CD14-positive monocyte (primary cell): ENCODE measurements at regions not wholly inside any gene's neighbourhood (a gene's known extent, or its start where the extent isn't known, plus 50 kb on each side); places are given as distances from the start of the nearest gene placed in this dataset.

Experiments
- DNase-seq, 3 donors: peaks; one replicate each; pipeline ENCODE4 v3.0.0-alpha.2; 2011 to 2022
- H2AFZ ChIP-seq: 2 replicates; pipeline ENCODE4 v1.6.0; 2012; ENCODE audit warnings: mild to moderate bottlenecking, low read depth, low read length, inconsistent platforms; ENCODE audit not compliant: insufficient read depth, poor library complexity, severe bottlenecking
- H3K27ac ChIP-seq, 2 donors: 1 replicate in 1 of 2; 2 replicates in 1 of 2; pipeline ENCODE4 v1.5.1; 2012 to 2013; ENCODE audit warnings: low read length in 2 of 2, control low read depth in 1 of 2, inconsistent platforms in 1 of 2, low read depth in 1 of 2, mild to moderate bottlenecking in 1 of 2
- H3K27me3 ChIP-seq, 2 donors: one replicate each; pipeline versions ENCODE4 v1.6.0 to v1.6.1; 2011 to 2013; ENCODE audit warnings: low read length in 2 of 2; ENCODE audit not compliant: control insufficient read depth in 2 of 2, insufficient read depth in 2 of 2
- H3K36me3 ChIP-seq, 2 donors: replicated peaks in 1 of 2; 1 replicate in 1 of 2; 2 replicates in 1 of 2; pipeline versions ENCODE4 v1.5.1 to v1.6.1; 2012 to 2013; ENCODE audit warnings: low read length in 2 of 2, control low read depth in 1 of 2, inconsistent platforms in 1 of 2, mild to moderate bottlenecking in 1 of 2; ENCODE audit not compliant: insufficient read depth in 2 of 2, control insufficient read depth in 1 of 2
- H3K4me1 ChIP-seq, 2 donors: 1 replicate in 1 of 2; 2 replicates in 1 of 2; pipeline versions ENCODE4 v1.5.1 to v1.6.1; 2012 to 2013; ENCODE audit warnings: low read length in 2 of 2, control low read depth in 1 of 2, inconsistent platforms in 1 of 2, mild to moderate bottlenecking in 1 of 2, moderate library complexity in 1 of 2; ENCODE audit not compliant: insufficient read depth in 2 of 2, control insufficient read depth in 1 of 2
- H3K4me2 ChIP-seq: replicated peaks from 2 replicates; pipeline ENCODE3; 2012; ENCODE audit warnings: low read length, moderate library complexity, mild to moderate bottlenecking; ENCODE audit not compliant: poor library complexity, severe bottlenecking; ENCODE audit errors: extremely low read depth
- H3K4me3 ChIP-seq, 3 experiments: fragments of 200-600 bp in 1 of 3; sonication (generic) in 1 of 3; replicated peaks in 1 of 3; 1 replicate in 2 of 3; 2 replicates in 1 of 3; pipeline ENCODE4 v1.5.1; 2011 to 2013; ENCODE audit warnings: low read length in 3 of 3, mild to moderate bottlenecking in 3 of 3, control low read depth in 2 of 3, low read depth in 2 of 3, inconsistent platforms in 1 of 3, moderate library complexity in 1 of 3
- H3K79me2 ChIP-seq: 2 replicates; pipeline ENCODE4 v1.6.0; 2012; ENCODE audit warnings: mild to moderate bottlenecking, control low read depth, inconsistent platforms, low read length, moderate library complexity; ENCODE audit not compliant: insufficient read depth
- H3K9ac ChIP-seq: 2 replicates; pipeline ENCODE4 v1.6.0; 2017; ENCODE audit warnings: low read length, mild to moderate bottlenecking; ENCODE audit not compliant: insufficient read depth, poor library complexity, severe bottlenecking
- H3K9me3 ChIP-seq, 2 donors: replicated peaks in 1 of 2; 1 replicate in 1 of 2; 2 replicates in 1 of 2; pipeline versions ENCODE4 v1.5.1 to v1.6.1; 2012 to 2013; ENCODE audit warnings: low read length in 2 of 2, control low read depth in 1 of 2; ENCODE audit not compliant: control insufficient read depth in 1 of 2, insufficient read depth in 1 of 2
- H4K20me1 ChIP-seq: 2 replicates; pipeline ENCODE4 v1.6.0; 2012; ENCODE audit warnings: mild to moderate bottlenecking, low read length, control low read depth, moderate library complexity; ENCODE audit not compliant: insufficient read depth
- H3K27ac Mint-ChIP-seq, 7 donors: one replicate each; pipeline ENCODE4 v1.8.0; 2020; ENCODE audit warnings: mild to moderate bottlenecking in 7 of 7, mixed read lengths in 7 of 7, moderate library complexity in 6 of 7, inconsistent platforms in 2 of 7
- H3K27me3 Mint-ChIP-seq, 3 donors: one replicate each; pipeline ENCODE4 v1.8.0; 2021 to 2022; ENCODE audit warnings: low read depth in 3 of 3, mild to moderate bottlenecking in 3 of 3, mixed read lengths in 3 of 3, moderate library complexity in 3 of 3, inconsistent platforms in 1 of 3
- H3K36me3 Mint-ChIP-seq, 2 donors: one replicate each; pipeline ENCODE4 v1.8.0; 2020; ENCODE audit warnings: mixed read lengths in 2 of 2, inconsistent platforms in 1 of 2, mild to moderate bottlenecking in 1 of 2
- H3K4me1 Mint-ChIP-seq: one replicate; pipeline ENCODE4 v1.8.0; 2020; ENCODE audit warnings: mild to moderate bottlenecking, mixed read lengths
- H3K4me3 Mint-ChIP-seq, 2 donors: one replicate each; pipeline ENCODE4 v1.8.0; 2020; ENCODE audit warnings: mild to moderate bottlenecking in 2 of 2, mixed read lengths in 2 of 2, moderate library complexity in 1 of 2
- H3K9me3 Mint-ChIP-seq, 7 donors: one replicate each; pipeline ENCODE4 v1.8.0; 2020 to 2022; ENCODE audit warnings: mixed read lengths in 7 of 7, mild to moderate bottlenecking in 6 of 7, moderate library complexity in 6 of 7, inconsistent platforms in 2 of 7
- CTCF ChIP-seq: fragments of 200-600 bp; IDR thresholded peaks from one replicate; pipeline ENCODE4 v1.8.0; 2022; ENCODE audit warnings: antibody characterized with exemption, mild to moderate bottlenecking
- WGBS: methylation state at CpG from one replicate; pipeline ENCODE4 v1.1.5; 2013; ENCODE audit warnings: missing lambda C conversion rate; ENCODE audit not compliant: insufficient coverage; 5-methylcytosine and 5-hydroxymethylcytosine counted together
- intact Hi-C, 2 donors: fragments of 100-400 bp; cut with micrococcal nuclease; formaldehyde crosslinking; loops; one replicate each; pipeline versions ENCODE4 v1.15.0 to v1.15.1; 2023

GRCh38 chr1:189803364-189803763 lies 674.3 kb downstream of the BRINP3 start:
- peaks cover 2 to 9% (median 4%) of the 10 kb centered on the region in 7 donors for H3K9me3 Mint-ChIP-seq
- Histone ChIP-seq H3K4me1 (no peaks in the 10 kb centered on the region), H3K9me3 (peaks cover 0 to 5% of the 10 kb centered on the region in 2 donors), H4K20me1 (no peaks in the 10 kb centered on the region), H3K4me3 (no peak overlapping the region), H3K36me3 (no peaks in the 10 kb centered on the region), H3K27me3 (no peaks in the 10 kb centered on the region), H3K9ac (no peak overlapping the region), H3K4me2 (no peak overlapping the region), H3K79me2 (no peaks in the 10 kb centered on the region), H3K27ac (no peak overlapping the region), H2AFZ (no peak overlapping the region)
- no peaks in the 10 kb centered on the region for H3K36me3 Mint-ChIP-seq
- DNase-seq: no peak
- intact Hi-C loops: no loop called here
- no peak overlapping the region for H3K27ac Mint-ChIP-seq
- peaks cover 0 to 2% (median 0%) of the 10 kb centered on the region in 3 donors for H3K27me3 Mint-ChIP-seq
- H3K4me1 Mint-ChIP-seq: no peaks in the 10 kb centered on the region
- no peak for TF ChIP-seq CTCF
- WGBS: 0% methylated on average over 1 of the region's 3 CpGs
- H3K4me3 Mint-ChIP-seq: no peak overlapping the region

GRCh38 chr1:189804352-189804751 lies 673.3 kb downstream of the BRINP3 start:
- Mint-ChIP-seq H3K4me1 (no peaks in the 10 kb centered on the region), H3K9me3 (peaks cover 0 to 6% (median 2%) of the 10 kb centered on the region in 7 donors), H3K4me3 (no peak overlapping the region), H3K36me3 (no peaks in the 10 kb centered on the region), H3K27ac (no peak overlapping the region), H3K27me3 (no peaks in the 10 kb centered on the region)
- Histone ChIP-seq H4K20me1 (no peaks in the 10 kb centered on the region), H3K36me3 (no peaks in the 10 kb centered on the region), H3K4me1 (no peaks in the 10 kb centered on the region), H2AFZ (no peak overlapping the region), H3K9ac (no peak overlapping the region), H3K9me3 (peaks cover 0 to 5% of the 10 kb centered on the region in 2 donors), H3K27ac (no peak overlapping the region), H3K79me2 (no peaks in the 10 kb centered on the region), H3K4me3 (no peak overlapping the region), H3K4me2 (no peak overlapping the region), H3K27me3 (no peaks in the 10 kb centered on the region)
- 67% methylated on average over 1 of the region's 2 CpGs for WGBS
- intact Hi-C loops: no loop called here
- TF ChIP-seq CTCF: no peak
- no peak for DNase-seq
